Fibroblast of skin of scalp (primary cell): ENCODE measurements at regions not wholly inside any gene's neighbourhood (a gene's known extent, or its start where the extent isn't known, plus 50 kb on each side); places are given as distances from the start of the nearest gene placed in this dataset.
"Not testable (repeated sequence)": the region's sequence is repeated elsewhere in the genome, so short reads cannot be mapped to it uniquely, and the experiment has no call there.

ENCODE experiments used
- DNase-seq: peaks from one replicate; pipeline ENCODE4 v3.0.0-alpha.2; 2013

DNA sequence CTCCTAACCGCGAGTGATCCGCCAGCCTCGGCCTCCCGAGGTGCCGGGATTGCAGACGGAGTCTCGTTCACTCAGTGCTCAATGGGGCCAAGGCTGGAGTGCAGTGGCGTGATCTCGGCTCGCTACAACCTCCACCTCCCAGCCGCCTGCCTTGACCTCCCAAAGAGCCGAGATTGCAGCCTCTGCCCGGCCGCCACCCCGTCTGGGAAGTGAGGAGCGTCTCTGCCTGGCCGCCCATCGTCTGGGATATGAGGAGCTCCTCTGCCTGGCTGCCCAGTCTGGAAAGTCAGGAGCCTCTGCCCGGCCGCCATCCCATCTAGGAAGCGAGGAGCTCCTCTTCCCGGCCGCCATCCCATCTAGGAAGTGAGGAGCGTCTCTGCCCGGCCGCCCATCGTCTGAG is 58.8 kb upstream of the ANKRD30BL start:
- not testable (repeated sequence) for DNase-seq

DNA sequence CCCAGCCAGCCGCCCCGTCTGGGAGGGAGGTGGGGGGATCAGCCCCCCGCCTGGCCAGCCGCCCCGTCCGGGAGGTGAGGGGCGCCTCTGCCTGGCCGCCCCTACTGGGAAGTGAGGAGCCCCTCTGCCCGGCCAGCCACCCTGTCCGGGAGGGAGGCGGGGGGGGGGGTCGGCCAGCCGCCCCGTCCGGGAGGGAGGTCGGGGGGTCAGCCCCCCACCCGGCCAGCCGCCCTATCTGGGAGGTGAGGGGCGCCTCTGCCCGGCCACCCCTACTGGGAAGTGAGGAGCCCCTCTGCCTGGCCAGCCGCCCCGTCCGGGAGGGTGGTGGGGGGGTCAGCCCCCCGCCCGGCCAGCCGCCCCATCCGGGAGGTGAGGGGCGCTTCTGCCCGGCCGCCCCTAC is 60.1 kb upstream of the ANKRD30BL start:
- not testable (repeated sequence) for DNase-seq

DNA sequence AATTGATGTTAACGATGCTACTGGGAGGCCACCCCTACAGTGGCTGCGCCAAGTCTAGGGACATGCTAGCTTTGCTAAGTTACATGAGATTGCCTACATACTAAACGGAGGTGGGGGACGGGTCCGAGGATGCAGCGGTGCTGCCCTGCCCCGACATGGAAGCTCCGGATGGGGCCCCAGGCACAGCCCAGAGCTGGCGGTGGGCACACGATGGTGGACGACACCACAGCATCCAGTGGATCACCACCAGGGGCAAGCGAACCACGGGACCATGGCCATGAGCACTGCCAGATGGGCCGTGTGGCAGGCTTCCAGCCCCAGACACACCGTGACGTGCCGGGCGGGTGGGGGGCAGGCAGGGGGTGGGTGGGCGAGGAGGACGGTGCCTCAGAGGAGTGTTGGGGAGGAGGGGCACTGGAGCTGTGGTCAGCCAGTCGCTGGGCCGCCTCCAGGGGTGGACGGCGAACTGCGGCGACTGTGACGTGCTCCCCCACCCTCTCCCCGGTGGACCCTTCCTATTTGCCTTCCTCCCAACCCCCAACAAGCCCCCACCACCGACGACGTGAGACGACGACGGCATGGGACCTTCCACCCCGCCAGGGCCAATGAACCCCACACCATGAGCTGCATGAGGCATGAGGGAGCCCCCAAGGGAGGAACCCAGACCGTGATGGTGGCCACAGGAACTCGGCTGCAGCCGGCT is 90.6 kb upstream of the ANKRD30BL start:
- DNase-seq = no peak

DNA sequence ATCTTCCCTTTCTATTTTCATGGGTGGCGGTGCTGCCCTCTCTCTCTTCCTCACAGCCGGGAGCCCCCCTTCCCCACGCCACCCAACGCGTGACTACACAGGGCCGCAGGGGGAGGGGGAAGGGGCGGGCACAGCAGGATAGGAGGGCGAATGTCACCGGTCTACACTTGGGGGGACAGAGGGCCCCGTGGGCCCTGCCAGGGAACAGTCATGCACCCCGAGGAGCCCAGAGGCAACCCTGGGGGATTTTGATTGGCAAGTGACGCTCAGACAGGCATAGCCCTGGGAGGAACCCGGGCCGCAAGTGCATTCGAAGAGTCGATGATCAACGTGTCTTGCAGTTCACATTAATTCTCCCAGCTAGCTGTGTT is 91.1 kb upstream of the ANKRD30BL start:
- no peak for DNase-seq

DNA sequence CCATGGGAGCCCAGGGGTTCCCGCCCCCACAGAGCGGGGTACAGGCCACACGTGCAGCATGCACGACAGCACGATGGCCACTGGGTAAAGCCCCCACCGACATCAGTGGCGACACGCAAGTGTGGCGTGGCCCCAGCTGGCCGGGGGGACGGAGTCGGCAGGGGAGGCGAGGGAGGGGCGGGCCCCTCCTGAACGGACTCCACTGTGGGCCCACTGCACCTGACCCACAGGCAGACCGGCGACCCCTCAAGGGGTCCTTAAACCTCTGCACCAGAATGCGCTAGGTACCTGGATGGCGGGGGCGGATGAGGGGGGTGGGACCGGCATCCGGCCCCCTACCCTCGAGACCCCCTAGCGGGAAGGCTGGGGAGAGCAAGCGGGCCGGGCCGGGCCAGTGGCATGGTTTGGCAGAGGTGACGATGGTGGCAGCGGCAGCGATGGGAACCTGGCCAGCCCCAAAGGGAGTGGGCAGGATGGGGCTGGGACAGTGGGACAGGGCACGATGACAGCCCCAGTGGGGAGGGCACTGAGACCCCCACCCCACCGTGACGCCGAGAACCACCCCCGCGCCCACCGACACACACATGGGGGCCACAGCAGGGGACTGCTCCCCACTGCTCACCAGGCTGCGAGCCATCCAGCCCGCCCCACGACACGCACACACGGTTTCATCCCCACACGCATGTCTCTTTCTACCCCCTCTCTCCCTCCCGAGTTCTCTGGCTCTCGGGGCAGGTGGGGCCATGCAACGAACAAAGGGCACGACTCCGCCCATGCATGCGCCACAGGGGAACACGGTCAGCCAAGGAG is 91.9 kb upstream of the ANKRD30BL start:
- no peak for DNase-seq

DNA sequence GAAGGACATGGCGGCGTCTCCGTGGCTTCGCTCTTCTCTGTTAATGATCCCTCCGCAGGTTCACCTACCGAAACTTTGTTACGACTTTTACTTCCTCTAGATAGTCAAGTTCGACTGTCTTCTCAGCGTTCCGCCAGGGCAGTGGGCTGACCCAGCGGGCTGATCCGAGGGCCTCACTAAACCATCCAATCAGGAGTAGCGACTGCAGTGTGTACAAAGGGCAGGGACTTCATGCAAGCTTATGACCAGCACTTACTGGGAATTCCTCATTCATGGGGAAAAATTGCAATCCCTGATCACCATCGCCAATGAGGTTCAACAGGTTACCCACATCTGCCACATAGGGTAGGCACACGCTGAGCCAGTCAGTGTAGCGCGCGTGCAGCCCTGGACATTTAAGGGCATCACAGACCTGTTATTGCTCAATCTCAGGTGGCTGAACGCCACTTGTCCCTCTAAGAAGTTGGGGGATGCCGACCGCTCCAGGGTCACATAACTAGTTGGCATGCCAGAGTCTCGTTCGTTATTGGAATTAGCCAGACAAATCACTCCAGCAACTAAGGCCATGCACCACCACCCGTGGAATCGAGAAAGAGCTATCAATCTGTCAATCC is 92.7 kb upstream of the ANKRD30BL start:
- DNase-seq = not testable (repeated sequence)

DNA sequence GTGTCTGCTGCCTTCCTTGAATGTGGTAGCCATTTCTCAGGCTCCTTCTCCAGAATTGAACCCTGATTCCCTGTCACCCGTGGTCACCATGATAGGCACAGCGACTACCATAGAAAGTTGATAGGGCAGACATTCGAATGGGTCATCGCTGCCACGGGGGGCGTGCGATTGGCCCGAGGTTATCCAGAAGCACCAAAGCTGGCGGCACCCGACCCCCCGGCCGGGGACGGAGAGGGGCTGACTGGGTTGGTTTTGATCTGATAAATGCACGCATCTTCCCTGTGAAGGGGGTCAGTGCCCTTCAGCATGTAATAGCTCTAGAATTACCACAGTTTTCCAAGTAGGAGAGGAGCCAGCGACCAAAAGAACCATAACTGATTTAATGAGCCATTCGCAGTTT is 94.0 kb upstream of the ANKRD30BL start:
- no peak for DNase-seq

DNA sequence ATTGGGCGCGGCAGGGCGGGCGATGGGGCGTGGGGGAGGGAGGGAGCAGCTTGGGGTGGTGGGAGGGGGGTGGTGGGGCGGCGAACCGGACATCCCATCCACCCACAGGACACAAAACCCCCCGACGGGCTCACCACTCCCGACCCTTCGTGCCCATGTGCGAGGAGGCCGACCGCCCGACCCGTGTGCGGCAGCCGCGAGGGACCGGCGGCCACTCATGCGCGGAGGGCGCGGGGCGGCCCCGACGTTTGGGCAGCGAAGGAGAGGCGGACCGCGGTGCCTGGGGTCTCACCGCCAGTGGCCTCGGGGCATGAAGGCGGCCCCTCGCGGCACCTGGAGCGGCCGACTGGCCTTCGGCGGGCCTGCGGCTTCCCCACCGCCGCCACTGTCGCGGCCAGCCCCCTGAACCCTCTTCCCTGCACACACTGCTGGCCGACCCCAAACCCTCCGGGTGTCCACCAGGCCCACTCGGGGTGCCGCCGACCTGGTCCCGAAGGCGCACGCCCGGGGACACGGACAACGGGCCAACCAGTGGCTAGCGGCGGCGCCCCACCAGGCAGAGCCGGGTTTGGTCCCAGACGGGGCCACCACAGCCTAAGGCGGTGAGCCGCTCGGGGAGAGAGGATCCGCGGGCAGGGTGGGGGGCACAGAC is 94.6 kb upstream of the ANKRD30BL start:
- no peak for DNase-seq

DNA sequence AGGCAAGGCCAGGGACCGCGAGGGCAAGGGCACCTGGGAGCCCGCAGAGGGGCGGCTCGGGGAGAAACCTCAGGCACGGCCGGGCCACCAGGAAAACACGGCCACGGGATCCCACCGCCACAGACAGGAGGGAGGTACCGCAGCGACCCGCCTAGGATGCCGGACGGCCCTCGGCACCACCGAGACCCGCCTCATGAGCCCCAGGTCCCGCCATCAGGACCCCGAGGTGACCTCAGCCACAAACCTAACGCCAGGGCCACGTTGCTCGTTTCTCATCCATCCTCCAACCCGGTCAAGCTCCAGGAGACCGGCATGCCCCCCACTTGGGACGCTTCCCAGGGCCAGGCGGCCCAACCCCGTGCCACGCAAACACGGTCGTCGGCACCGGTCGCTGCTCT is 95.2 kb upstream of the ANKRD30BL start:
- DNase-seq = not testable (repeated sequence)

DNA sequence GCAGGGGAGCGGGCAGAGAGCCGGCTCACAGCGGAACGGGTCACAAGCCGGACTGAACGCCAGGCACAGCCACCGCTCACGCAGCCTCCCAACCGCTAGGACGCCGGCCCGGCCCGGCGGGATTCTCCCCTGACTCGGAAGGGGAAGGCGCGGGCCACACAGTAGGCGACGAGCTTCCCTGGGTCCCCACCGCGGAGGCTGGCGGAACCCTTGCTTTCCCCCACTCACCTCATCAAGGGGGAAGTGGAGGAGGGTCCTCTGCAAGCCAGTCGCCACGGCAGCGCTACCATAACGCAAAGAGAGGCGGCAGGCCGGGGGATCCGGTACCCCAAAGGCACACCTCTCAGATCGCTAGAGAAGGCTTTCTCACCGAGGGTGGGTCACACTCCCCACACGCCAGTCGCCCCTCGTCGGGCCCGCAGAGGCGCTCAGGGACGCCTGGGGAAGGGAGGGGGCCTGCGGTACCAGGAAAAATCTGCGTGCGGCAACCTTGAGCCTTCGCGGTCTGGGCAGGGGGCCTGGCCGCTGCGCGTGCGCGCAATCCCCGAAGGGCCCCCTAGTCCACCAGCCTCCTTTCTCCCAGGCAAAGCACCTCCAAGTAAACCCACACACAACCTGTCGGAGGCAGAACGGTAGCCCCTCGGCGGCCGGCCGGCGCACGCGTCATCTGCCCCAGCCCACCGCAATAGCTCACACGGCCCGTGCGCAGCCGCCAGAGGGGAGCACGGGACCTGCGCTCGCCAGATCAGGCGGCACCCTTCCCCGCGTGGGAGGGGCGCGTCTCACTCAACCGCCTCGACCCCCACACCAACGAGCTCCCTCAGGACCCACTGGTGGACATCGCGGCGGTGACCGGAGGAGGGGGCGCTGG is 95.8 kb upstream of the ANKRD30BL start:
- not testable (repeated sequence) for DNase-seq

DNA sequence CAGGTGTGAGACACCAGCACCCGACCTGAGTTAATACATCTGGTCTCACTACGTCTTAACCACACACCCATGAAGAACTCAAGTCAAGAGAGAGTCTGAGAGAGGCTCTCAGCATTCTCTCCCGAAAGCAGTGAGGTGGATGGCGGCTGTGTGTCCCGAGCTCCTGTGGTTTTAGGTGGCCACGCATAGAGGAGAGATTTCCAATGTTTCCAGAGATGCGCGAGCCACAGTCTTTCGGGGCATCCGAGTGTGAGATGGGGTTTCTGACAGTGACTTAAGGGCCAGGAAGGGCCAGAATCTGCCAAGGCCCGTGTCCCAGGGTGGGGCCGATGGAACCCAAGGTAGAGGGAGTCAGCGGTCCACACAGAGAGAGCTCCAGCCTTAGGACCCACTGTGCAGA is 97.5 kb upstream of the ANKRD30BL start:
- DNase-seq = not testable (repeated sequence)

DNA sequence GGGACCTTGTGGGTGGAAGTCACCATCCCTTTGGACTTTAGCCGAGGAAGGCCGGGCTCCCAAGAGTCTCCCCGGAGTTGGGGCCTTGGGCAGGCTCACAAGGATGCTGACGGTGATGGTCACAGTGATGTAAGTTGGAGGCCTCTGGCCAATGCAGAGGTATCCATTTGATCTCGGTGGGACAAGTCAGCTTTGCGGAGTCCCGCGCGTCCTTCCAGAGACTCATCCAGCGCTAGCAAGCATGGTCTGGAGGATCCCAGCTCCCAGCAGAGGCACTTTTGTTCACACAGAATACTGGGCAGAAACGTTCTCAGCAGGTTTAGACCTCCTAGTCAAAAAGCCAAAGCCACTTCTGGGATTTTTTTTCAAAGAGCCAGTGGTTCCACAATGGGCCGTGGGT is 103.8 kb upstream of the ANKRD30BL start:
- DNase-seq = not testable (repeated sequence)

DNA sequence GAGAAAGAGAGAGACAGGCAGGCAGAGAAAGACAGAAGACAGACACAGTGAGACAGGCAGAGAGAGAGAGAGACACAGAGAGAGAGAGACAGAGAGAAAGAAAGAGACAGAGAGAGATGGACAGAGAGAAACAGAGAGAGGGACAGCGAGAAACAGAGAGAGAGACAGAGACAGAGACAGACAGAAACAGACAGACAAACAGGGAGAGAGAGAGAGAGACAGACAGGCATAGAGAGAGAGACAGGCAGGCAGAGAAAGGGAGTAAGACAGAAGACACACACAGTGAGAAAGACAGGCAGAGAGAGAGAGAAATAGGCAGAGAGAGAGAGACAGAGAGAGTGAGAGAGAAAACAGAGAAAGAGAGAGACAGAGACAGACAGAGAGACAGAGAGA is 105.3 kb upstream of the ANKRD30BL start:
- no peak for DNase-seq

DNA sequence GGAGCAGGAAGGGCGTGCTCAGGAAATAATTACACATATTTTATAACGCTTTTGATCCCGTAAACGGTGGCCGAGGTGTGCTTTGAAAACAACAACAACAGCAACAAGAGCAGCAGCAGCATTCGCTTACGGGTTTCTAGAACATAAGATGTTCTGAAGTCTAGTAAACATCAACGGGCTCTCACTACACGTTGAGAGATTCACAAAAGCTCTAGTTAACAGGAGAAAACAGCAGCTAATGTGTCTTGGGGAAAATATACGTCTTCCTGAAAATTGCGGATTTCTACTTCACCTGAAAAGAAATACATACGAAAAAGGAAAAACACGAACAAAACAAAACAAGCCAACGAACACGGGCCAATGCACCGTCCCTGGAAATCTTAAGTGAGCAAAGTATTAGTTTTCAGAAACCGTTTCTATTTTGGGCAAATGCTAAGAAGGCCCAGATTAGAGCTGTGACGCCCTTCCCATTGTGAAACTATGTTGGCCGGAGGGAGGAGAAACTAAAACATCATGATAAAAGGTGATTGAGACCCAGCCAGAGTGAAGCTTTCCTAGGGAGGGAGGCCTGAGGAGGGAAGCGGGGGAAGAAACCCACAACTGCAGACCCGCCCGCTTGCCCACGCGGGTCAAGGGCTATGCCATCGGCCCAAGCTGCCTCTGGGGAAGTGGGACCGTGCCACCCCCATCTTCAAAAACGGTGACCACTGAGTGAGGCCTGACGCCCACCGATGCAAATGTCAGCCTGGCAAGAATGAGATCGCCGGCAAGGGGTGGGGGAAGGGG is 105.9 kb upstream of the ANKRD30BL start:
- peak; percentile 22 for DNase-seq

DNA sequence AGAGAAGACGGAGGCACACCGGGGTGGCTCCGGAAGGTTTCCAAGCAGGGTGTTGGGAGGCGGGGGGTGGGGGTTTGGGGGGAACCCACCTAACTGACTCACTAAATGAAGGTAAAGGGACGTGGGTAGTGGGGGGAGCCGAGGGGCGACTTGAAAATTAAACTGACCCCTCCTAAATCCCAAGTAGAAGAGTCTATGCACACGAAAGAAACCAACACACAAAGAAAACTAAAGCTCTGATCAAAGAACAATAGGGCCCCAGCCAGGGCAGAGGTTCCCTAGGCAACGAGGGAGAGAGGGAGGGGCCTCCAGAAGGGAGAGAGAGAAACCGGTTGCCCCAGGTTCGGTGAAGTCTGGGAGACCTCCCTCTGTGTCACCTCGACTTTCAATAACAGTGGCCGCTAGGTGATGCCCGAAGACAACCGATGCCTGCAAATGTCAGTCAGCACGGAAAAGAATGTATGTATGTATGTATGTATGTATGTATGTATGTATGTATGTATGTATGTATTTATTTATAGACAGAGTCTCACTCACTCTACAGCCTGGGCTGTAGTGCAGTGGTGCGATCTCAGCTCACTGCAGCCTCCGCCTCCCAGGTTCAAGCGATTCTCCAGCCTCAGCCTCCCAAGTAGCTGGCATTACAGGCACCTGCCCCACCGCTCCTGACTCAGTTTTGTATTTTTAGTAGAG is 106.7 kb upstream of the ANKRD30BL start:
- DNase-seq = peak; percentile 61

DNA sequence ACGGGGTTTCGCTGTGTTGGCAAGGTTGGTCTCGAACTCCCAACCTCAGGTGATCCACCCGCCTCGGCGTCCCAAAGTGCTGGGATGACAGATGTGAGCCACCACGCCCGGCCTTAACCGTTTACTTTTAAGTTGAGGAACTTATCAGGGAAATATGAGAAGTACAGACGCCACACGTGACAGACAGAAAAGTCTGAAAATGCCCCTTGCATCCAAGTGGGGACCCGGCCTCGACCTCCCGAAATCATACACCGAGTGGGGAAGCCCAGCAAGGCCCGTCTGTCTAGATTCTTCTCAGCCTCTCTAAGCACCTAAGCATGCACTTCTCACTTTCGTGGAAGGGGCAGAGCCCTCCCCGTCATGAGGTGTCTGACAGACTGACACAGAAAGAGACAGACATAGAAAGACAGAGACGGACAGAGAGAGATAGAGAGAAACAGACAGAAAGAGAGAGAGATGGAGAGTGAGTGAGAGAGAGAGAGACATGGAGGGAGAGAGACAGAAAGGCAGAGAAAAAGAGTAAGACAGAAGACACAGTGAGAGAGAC is 107.3 kb upstream of the ANKRD30BL start:
- DNase-seq = no peak

DNA sequence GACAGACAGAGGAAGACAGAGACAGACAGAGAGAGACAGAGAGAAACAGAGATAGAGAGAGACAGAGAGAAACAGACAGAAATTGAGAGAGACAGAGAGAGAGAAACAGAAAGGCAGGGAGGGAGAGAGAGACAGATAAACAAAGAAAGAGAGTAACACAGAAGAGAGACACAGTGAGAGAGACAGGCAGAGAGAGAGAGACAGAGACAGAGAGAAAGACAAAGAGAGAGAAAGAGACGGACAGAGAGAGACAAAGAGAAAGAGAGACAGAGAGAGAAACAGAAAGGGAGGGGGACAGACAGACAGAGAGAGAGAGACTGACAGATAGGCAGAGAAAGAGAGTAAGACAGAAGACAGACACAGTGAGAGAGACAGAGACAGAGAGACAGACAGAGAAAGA is 108.5 kb upstream of the ANKRD30BL start:
- no peak for DNase-seq

DNA sequence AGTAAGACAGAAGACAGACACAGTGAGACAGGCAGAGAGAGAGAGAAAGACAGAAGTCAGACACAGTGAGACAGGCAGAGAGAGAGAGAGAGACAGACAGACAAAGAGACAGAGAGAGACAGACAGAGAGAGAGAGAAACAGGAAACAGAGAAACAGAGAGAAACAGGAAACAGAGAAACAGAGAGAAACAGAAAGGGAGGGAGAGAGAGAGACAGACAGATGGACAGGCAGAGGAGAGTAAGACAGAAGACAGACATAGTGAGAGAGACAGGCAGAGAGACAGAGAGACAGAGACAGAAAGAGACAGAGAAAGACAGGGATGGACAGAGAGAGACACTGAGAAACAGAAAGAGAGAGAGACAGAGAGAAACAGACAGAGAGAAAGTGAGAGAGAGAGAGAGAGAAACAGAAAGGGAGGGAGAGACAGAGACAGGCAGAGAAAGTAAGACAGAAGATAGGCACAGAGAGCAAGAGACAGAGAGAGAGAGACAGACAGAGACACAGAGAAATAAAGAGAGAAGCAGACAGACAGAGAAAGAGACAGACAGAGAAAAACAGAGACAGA is 109.3 kb upstream of the ANKRD30BL start:
- no peak for DNase-seq

DNA sequence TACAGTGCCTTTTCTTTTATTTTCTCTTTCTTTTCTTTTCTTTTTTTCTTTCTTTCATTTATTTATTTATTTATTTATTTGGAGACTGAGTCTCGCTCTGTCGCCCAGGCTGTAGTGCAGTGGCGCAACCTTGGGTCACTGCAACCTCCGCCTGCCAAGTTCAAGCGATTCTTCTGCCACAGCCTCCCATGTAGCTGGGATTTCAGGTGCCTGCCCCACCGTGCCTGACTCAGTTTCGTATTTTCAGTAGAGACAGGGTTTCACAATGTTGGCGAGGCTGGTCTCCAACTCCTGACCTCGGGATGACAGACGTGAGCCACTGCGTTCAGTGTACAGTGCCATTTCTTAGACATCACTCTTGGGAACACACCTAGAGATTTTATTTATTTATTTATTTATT is 110.0 kb upstream of the ANKRD30BL start:
- not testable (repeated sequence) for DNase-seq

DNA sequence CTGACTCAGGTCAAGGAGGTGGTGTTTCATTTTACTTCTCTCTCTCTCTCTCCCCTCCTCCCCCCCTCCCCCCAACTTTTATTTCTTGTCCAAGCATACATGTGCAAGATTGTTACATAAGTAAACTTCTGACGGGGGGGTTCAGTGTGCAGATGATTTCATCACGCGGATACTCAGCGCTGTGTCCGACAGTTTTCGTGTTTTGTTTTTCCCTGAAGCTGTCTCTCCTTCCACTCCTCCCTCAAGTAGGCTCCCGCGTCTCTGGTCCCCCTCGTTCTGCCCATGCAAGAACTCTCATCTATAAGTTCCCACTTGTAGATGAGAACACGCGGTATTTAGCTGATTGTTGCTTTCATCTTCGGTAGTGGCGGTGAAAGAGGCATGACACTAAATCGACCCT is 111.0 kb upstream of the ANKRD30BL start:
- no peak for DNase-seq
